ENCODE measurements at regions not wholly inside any gene's neighbourhood (a gene's known extent, or its start where the extent isn't known, plus 50 kb on each side); places are given as distances from the start of the nearest gene placed in this dataset.
"Not testable (repeated sequence)": the region's sequence is repeated elsewhere in the genome, so short reads cannot be mapped to it uniquely, and the experiment has no call there.

- Histone ChIP-seq H3K14ac (ENCODE audit: low read length in 2 of 2) (no peak overlapping the region), H2BK15ac (ENCODE audit: low read depth, poor library complexity, severe bottlenecking) (no peak overlapping the region), H2BK5ac (ENCODE audit: low read depth, low read length, poor library complexity, severe bottlenecking) (no peak overlapping the region), H3K4me2 (ENCODE audit: low read length, poor library complexity, severe bottlenecking) (no peak overlapping the region), H4K8ac (ENCODE audit: low read length) (no peak overlapping the region), H3K18ac (ENCODE audit: low read depth in 1 of 2, low read length in 2 of 2) (no peak overlapping the region), H3K27me3 (ENCODE audit: control insufficient read depth in 1 of 2, insufficient read depth in 1 of 2, low read length in 2 of 2) (no peaks in the 10 kb centered on the region), H2BK12ac (ENCODE audit: low read length in 2 of 2) (no peak overlapping the region), H4K91ac (ENCODE audit: low read length) (no peak overlapping the region), H2AK5ac (ENCODE audit: low read length, severe bottlenecking) (no peak overlapping the region), H2BK120ac (ENCODE audit: low read depth, low read length) (no peak overlapping the region), H3K36me3 (ENCODE audit: control insufficient read depth in 1 of 2, insufficient read depth in 2 of 2, low read depth in 1 of 2, low read length in 2 of 2) (no peaks in the 10 kb centered on the region), H3K4me3 (ENCODE audit: insufficient read depth in 1 of 2, low read depth in 1 of 2, low read length in 2 of 2) (no peak overlapping the region), H2AFZ (ENCODE audit: low read depth, low read length) (no peak overlapping the region), H3K79me1 (replicated peaks; ENCODE audit: low read length, poor library complexity, severe bottlenecking) (no peaks in the 10 kb centered on the region), H3K9ac (ENCODE audit: low read length) (no peak overlapping the region), H3K27ac (ENCODE audit: low read length, poor library complexity, severe bottlenecking) (no peak overlapping the region), H3K9me3 (ENCODE audit: control insufficient read depth, low read length) (peaks cover 8% of the 10 kb centered on the region), H3K4me1 (ENCODE audit: control insufficient read depth, insufficient read depth, low read depth, low read length) (no peaks in the 10 kb centered on the region), H3K4ac (ENCODE audit: low read depth in 1 of 2, low read length in 2 of 2) (no peak overlapping the region), H3K23ac (ENCODE audit: low read length in 2 of 2) (no peak overlapping the region)
- DNase-seq: no peak
- WGBS: 80% methylated on average over 1 of the region's 7 CpGs
Measured at GRCh38 chrX:1877780-1878179, 262.9 kb downstream of the ASMT start.

- H2AFZ ChIP-seq (ENCODE audit: low read depth, low read length); H3K4me2 ChIP-seq (ENCODE audit: low read length, poor library complexity, severe bottlenecking); H2BK12ac ChIP-seq (ENCODE audit: low read length in 2 of 2); H3K36me3 ChIP-seq (ENCODE audit: control insufficient read depth in 1 of 2, insufficient read depth in 2 of 2, low read depth in 1 of 2, low read length in 2 of 2); H2BK5ac ChIP-seq (ENCODE audit: low read depth, low read length, poor library complexity, severe bottlenecking); H3K9ac ChIP-seq (ENCODE audit: low read length); DNase-seq; H3K27ac ChIP-seq (ENCODE audit: low read length, poor library complexity, severe bottlenecking); H2AK5ac ChIP-seq (ENCODE audit: low read length, severe bottlenecking); H2BK15ac ChIP-seq (ENCODE audit: low read depth, poor library complexity, severe bottlenecking); H3K9me3 ChIP-seq (ENCODE audit: control insufficient read depth, low read length); H3K27me3 ChIP-seq (ENCODE audit: control insufficient read depth in 1 of 2, insufficient read depth in 1 of 2, low read length in 2 of 2); H3K79me1 ChIP-seq (replicated peaks; ENCODE audit: low read length, poor library complexity, severe bottlenecking); H3K4ac ChIP-seq (ENCODE audit: low read depth in 1 of 2, low read length in 2 of 2); H3K23ac ChIP-seq (ENCODE audit: low read length in 2 of 2); H4K8ac ChIP-seq (ENCODE audit: low read length); H3K4me1 ChIP-seq (ENCODE audit: control insufficient read depth, insufficient read depth, low read depth, low read length); H3K4me3 ChIP-seq (ENCODE audit: insufficient read depth in 1 of 2, low read depth in 1 of 2, low read length in 2 of 2); H3K14ac ChIP-seq (ENCODE audit: low read length in 2 of 2); H2BK120ac ChIP-seq (ENCODE audit: low read depth, low read length); H4K91ac ChIP-seq (ENCODE audit: low read length); H3K18ac ChIP-seq (ENCODE audit: low read depth in 1 of 2, low read length in 2 of 2): not testable (repeated sequence)
- WGBS: 84% methylated on average over 10 of the region's 10 CpGs
Measured at GRCh38 chrX:1880884-1881817, 266.3 kb downstream of the ASMT start.

- no peak overlapping the region for H2BK15ac ChIP-seq (ENCODE audit: low read depth, poor library complexity, severe bottlenecking)
- H3K4me3 ChIP-seq (ENCODE audit: insufficient read depth in 1 of 2, low read depth in 1 of 2, low read length in 2 of 2): no peak overlapping the region
- no peak overlapping the region for H2BK12ac ChIP-seq (ENCODE audit: low read length in 2 of 2)
- no peak overlapping the region for H2AK5ac ChIP-seq (ENCODE audit: low read length, severe bottlenecking)
- no peak overlapping the region for H3K14ac ChIP-seq (ENCODE audit: low read length in 2 of 2)
- H3K79me1 ChIP-seq (replicated peaks; ENCODE audit: low read length, poor library complexity, severe bottlenecking): no peaks in the 10 kb centered on the region
- H2BK5ac ChIP-seq (ENCODE audit: low read depth, low read length, poor library complexity, severe bottlenecking): no peak overlapping the region
- no peak overlapping the region for H4K91ac ChIP-seq (ENCODE audit: low read length)
- H3K27ac ChIP-seq (ENCODE audit: low read length, poor library complexity, severe bottlenecking): no peak overlapping the region
- no peak overlapping the region for H4K8ac ChIP-seq (ENCODE audit: low read length)
- no peak overlapping the region for H3K4ac ChIP-seq (ENCODE audit: low read depth in 1 of 2, low read length in 2 of 2)
- H3K4me1 ChIP-seq (ENCODE audit: control insufficient read depth, insufficient read depth, low read depth, low read length): no peaks in the 10 kb centered on the region
- no peak overlapping the region for H2BK120ac ChIP-seq (ENCODE audit: low read depth, low read length)
- H3K36me3 ChIP-seq (ENCODE audit: control insufficient read depth in 1 of 2, insufficient read depth in 2 of 2, low read depth in 1 of 2, low read length in 2 of 2): no peaks in the 10 kb centered on the region
- no peak overlapping the region for H3K18ac ChIP-seq (ENCODE audit: low read depth in 1 of 2, low read length in 2 of 2)
- H3K27me3 ChIP-seq (ENCODE audit: control insufficient read depth in 1 of 2, insufficient read depth in 1 of 2, low read length in 2 of 2): no peaks in the 10 kb centered on the region
- H3K9me3 ChIP-seq (ENCODE audit: control insufficient read depth, low read length): peaks cover 11% of the 10 kb centered on the region
- H3K4me2 ChIP-seq (ENCODE audit: low read length, poor library complexity, severe bottlenecking): no peak overlapping the region
- 61% methylated on average over 8 of the region's 8 CpGs for WGBS
- H3K23ac ChIP-seq (ENCODE audit: low read length in 2 of 2): no peak overlapping the region
- DNase-seq: no peak
- H2AFZ ChIP-seq (ENCODE audit: low read depth, low read length): no peak overlapping the region
- H3K9ac ChIP-seq (ENCODE audit: low read length): no peak overlapping the region
Measured at GRCh38 chrX:1883772-1884171, 268.9 kb downstream of the ASMT start.

- DNase-seq: no peak
- Histone ChIP-seq H3K36me3 (ENCODE audit: control insufficient read depth in 1 of 2, insufficient read depth in 2 of 2, low read depth in 1 of 2, low read length in 2 of 2) (no peaks in the 10 kb centered on the region), H2AFZ (ENCODE audit: low read depth, low read length) (no peak overlapping the region), H3K4me1 (ENCODE audit: control insufficient read depth, insufficient read depth, low read depth, low read length) (no peaks in the 10 kb centered on the region), H3K9me3 (ENCODE audit: control insufficient read depth, low read length) (peaks cover 10% of the 10 kb centered on the region), H2BK120ac (ENCODE audit: low read depth, low read length) (no peak overlapping the region), H3K4me2 (ENCODE audit: low read length, poor library complexity, severe bottlenecking) (no peak overlapping the region), H3K14ac (ENCODE audit: low read length in 2 of 2) (no peak overlapping the region), H4K8ac (ENCODE audit: low read length) (no peak overlapping the region), H2BK12ac (ENCODE audit: low read length in 2 of 2) (no peak overlapping the region), H4K91ac (ENCODE audit: low read length) (no peak overlapping the region), H3K27ac (ENCODE audit: low read length, poor library complexity, severe bottlenecking) (no peak overlapping the region), H3K4me3 (ENCODE audit: insufficient read depth in 1 of 2, low read depth in 1 of 2, low read length in 2 of 2) (no peak overlapping the region), H3K9ac (ENCODE audit: low read length) (no peak overlapping the region), H2BK15ac (ENCODE audit: low read depth, poor library complexity, severe bottlenecking) (no peak overlapping the region), H3K27me3 (ENCODE audit: control insufficient read depth in 1 of 2, insufficient read depth in 1 of 2, low read length in 2 of 2) (no peaks in the 10 kb centered on the region), H3K4ac (ENCODE audit: low read depth in 1 of 2, low read length in 2 of 2) (no peak overlapping the region), H3K23ac (ENCODE audit: low read length in 2 of 2) (no peak overlapping the region), H3K18ac (ENCODE audit: low read depth in 1 of 2, low read length in 2 of 2) (no peak overlapping the region), H2BK5ac (ENCODE audit: low read depth, low read length, poor library complexity, severe bottlenecking) (no peak overlapping the region), H3K79me1 (replicated peaks; ENCODE audit: low read length, poor library complexity, severe bottlenecking) (no peaks in the 10 kb centered on the region), H2AK5ac (ENCODE audit: low read length, severe bottlenecking) (no peak overlapping the region)
- no CpG with 5 or more reads among the region's 1 CpG for WGBS
Measured at GRCh38 chrX:1884446-1884845, 269.6 kb downstream of the ASMT start.
